ENCODE measurements at regions not wholly inside any gene's neighbourhood (a gene's known extent, or its start where the extent isn't known, plus 50 kb on each side); places are given as distances from the start of the nearest gene placed in this dataset.
"Not testable (repeated sequence)": the region's sequence is repeated elsewhere in the genome, so short reads cannot be mapped to it uniquely, and the experiment has no call there.

GRCh38 chrX:131187206-131187605, 101.9 kb downstream of the IGSF1 start:
- POLR2A ChIA-PET = no interaction called here
- Histone ChIP-seq H3K9me3 (ENCODE audit: control insufficient read depth, insufficient read depth, low read depth, low read length) (peaks cover 3% of the 10 kb centered on the region), H3K27ac (ENCODE audit: extremely low read depth, low read depth, low read length) (no peak overlapping the region), H3K36me3 (ENCODE audit: control insufficient read depth in 2 of 2, insufficient read depth in 1 of 2, low read length in 2 of 2) (no peaks in the 10 kb centered on the region), H3K4me1 (ENCODE audit: control insufficient read depth, insufficient read depth, low read length) (no peaks in the 10 kb centered on the region), H3K4me3 (ENCODE audit: low read depth, low read length) (no peak overlapping the region)
- TF ChIP-seq AEBP2 (tag by site-specific recombination; IDR thresholded peaks at IDR 0.05; ENCODE audit: borderline replicate concordance) = no peak
- TF ChIP-seq ZNF76 (tag by site-specific recombination; IDR thresholded peaks at IDR 0.05; ENCODE audit: borderline replicate concordance, low read depth) = no peak
- TF ChIP-seq ZSCAN18 (tag by site-specific recombination; IDR thresholded peaks at IDR 0.05) = no peak
- CTCF ChIA-PET = no interaction called here

GRCh38 chrX:131170148-131170547, 112.0 kb downstream of the ARHGAP36 start:
- Histone ChIP-seq H3K9me3 (ENCODE audit: control insufficient read depth, insufficient read depth, low read depth, low read length) (no peaks in the 10 kb centered on the region), H3K36me3 (ENCODE audit: control insufficient read depth in 2 of 2, insufficient read depth in 1 of 2, low read length in 2 of 2) (no peaks in the 10 kb centered on the region), H3K4me1 (ENCODE audit: control insufficient read depth, insufficient read depth, low read length) (no peaks in the 10 kb centered on the region), H3K27ac (ENCODE audit: extremely low read depth, low read depth, low read length) (no peak overlapping the region), H3K4me3 (ENCODE audit: low read depth, low read length) (no peak overlapping the region)
- CTCF ChIA-PET = no interaction called here
- POLR2A ChIA-PET = interaction anchor here (0.6 kb wide), 1 partner anchor 9 kb away, joined by 3 read pairs; no protein-coding TSS in a partner anchor
- TF ChIP-seq ZNF302 (tag by site-specific recombination; IDR thresholded peaks at IDR 0.05; ENCODE audit: low read depth) (no peak), HOXC10 (CRISPR knock-in tag; IDR thresholded peaks at IDR 0.05) (no peak), ELK4 (IDR thresholded peaks at IDR 0.05; ENCODE audit: borderline replicate concordance, low read depth, low read length) (no peak), ZNF280C (tag by site-specific recombination; IDR thresholded peaks at IDR 0.05) (no peak), ZNF112 (tag by site-specific recombination; IDR thresholded peaks at IDR 0.05) (no peak), ZNF830 (tag by site-specific recombination; IDR thresholded peaks at IDR 0.05; ENCODE audit: low read depth) (no peak), ZEB2 (tag by site-specific recombination; IDR thresholded peaks at IDR 0.05) (no peak), ZBTB21 (tag by site-specific recombination; IDR thresholded peaks at IDR 0.05) (no peak), SETDB1 (IDR thresholded peaks at IDR 0.05; ENCODE audit: insufficient read length, low read length) (no peak), ZBTB7A (tag by site-specific recombination; IDR thresholded peaks at IDR 0.05; ENCODE audit: low read depth) (no peak)

GRCh38 chrX:131163645-131164044, 105.5 kb downstream of the ARHGAP36 start:
- H3K9me3 ChIP-seq (ENCODE audit: control insufficient read depth, insufficient read depth, low read depth, low read length); H3K4me3 ChIP-seq (ENCODE audit: low read depth, low read length); CTCF ChIA-PET; H3K36me3 ChIP-seq (ENCODE audit: control insufficient read depth in 2 of 2, insufficient read depth in 1 of 2, low read length in 2 of 2); H3K4me1 ChIP-seq (ENCODE audit: control insufficient read depth, insufficient read depth, low read length); H3K27ac ChIP-seq (ENCODE audit: extremely low read depth, low read depth, low read length); POLR2A ChIA-PET: not testable (repeated sequence)

GRCh38 chrX:131157656-131158055, 99.5 kb downstream of the ARHGAP36 start:
- POLR2A ChIA-PET; H3K4me1 ChIP-seq (ENCODE audit: control insufficient read depth, insufficient read depth, low read length): not testable (repeated sequence)

More at GRCh38 chrX:131157656-131158055, 99.5 kb downstream of the ARHGAP36 start:
- CTCF ChIA-PET; H3K27ac ChIP-seq (ENCODE audit: extremely low read depth, low read depth, low read length); H3K4me3 ChIP-seq (ENCODE audit: low read depth, low read length); H3K36me3 ChIP-seq (ENCODE audit: control insufficient read depth in 2 of 2, insufficient read depth in 1 of 2, low read length in 2 of 2); H3K9me3 ChIP-seq (ENCODE audit: control insufficient read depth, insufficient read depth, low read depth, low read length): not testable (repeated sequence)

Data from HEK293 (cell line).